Body of pancreas (tissue), 4 donors: ENCODE measurements at regions not wholly inside any gene's neighbourhood (a gene's known extent, or its start where the extent isn't known, plus 50 kb on each side); places are given as distances from the start of the nearest gene placed in this dataset.
A peak's percentile ranks its signal among the peaks of the same experiment; 100 is the strongest.

Experiments used
- ATAC-seq: fragments of 150-250 bp; one replicate; pipeline ENCODE4 v1.9.1; 2016
- DNase-seq, 4 donors: peaks; one replicate each; pipeline ENCODE4 v3.0.0-alpha.2; 2019
- H3K27ac ChIP-seq, 4 donors: fragments of 200-600 bp; sonication (generic); 1 replicate in 3 of 4; 2 replicates in 1 of 4; pipeline versions ENCODE4 v1.5.1 to v1.6.1; 2016 to 2019; ENCODE audit warnings: mild to moderate bottlenecking in 1 of 4, mixed read lengths in 1 of 4, moderate library complexity in 1 of 4
- H3K27me3 ChIP-seq, 2 donors: fragments of 200-600 bp; sonication (generic); one replicate each; pipeline ENCODE4 v1.6.0; 2016; ENCODE audit warnings: mild to moderate bottlenecking in 1 of 2
- H3K36me3 ChIP-seq, 2 donors: fragments of 200-600 bp; sonication (generic); replicated peaks in 1 of 2; 2 replicates each; pipeline ENCODE4 v1.5.1; 2016; ENCODE audit warnings: low read depth in 2 of 2; ENCODE audit not compliant: insufficient read depth in 1 of 2
- H3K4me1 ChIP-seq: fragments of 200-600 bp; sonication (generic); one replicate; pipeline ENCODE4 v1.6.0; 2016
- H3K4me3 ChIP-seq, 2 donors: fragments of 200-600 bp; sonication (generic); 1 replicate in 1 of 2; 2 replicates in 1 of 2; pipeline ENCODE4 v1.5.1; 2016 to 2019
- H3K9me3 ChIP-seq, 3 donors: fragments of 200-600 bp; sonication (generic); 1 replicate in 2 of 3; 2 replicates in 1 of 3; pipeline ENCODE4 v1.5.1; 2016
- CTCF ChIP-seq, 7 experiments: fragments of 450-650 bp in 4 of 7; fragments of 200-600 bp in 3 of 7; sonication (generic) in 3 of 7; IDR thresholded peaks; one replicate each; pipeline ENCODE4 v1.5.1; 2016 to 2019; ENCODE audit warnings: antibody characterized with exemption in 7 of 7
- POLR2A ChIP-seq, 3 donors: fragments of 450-650 bp; IDR thresholded peaks; one replicate each; pipeline ENCODE4 v1.6.1; 2016; ENCODE audit warnings: antibody characterized with exemption in 3 of 3, mild to moderate bottlenecking in 2 of 3
- WGBS, 2 donors: methylation state at CpG; one replicate each; pipeline ENCODE4 v1.1.5; 2017; 5-methylcytosine and 5-hydroxymethylcytosine counted together
- intact Hi-C: fragments of 100-400 bp; cut with DNase I; formaldehyde crosslinking; loops from one replicate; pipeline ENCODE4 v1.15.1; 2023

GRCh38 chrX:82163701-82164100, 961.8 kb downstream of the SH3BGRL start:
- H3K4me3 ChIP-seq: no peak overlapping the region
- H3K36me3 ChIP-seq: no peaks in the 10 kb centered on the region
- no peak for ATAC-seq
- no peaks in the 10 kb centered on the region for H3K4me1 ChIP-seq
- no peaks in the 10 kb centered on the region for H3K27me3 ChIP-seq
- intact Hi-C loops: no loop called here
- H3K27ac ChIP-seq: no peak overlapping the region
- DNase-seq: no peak
- no peaks in the 10 kb centered on the region for H3K9me3 ChIP-seq
- no peak for TF ChIP-seq CTCF (IDR thresholded peaks at IDR 0.05)

DNA sequence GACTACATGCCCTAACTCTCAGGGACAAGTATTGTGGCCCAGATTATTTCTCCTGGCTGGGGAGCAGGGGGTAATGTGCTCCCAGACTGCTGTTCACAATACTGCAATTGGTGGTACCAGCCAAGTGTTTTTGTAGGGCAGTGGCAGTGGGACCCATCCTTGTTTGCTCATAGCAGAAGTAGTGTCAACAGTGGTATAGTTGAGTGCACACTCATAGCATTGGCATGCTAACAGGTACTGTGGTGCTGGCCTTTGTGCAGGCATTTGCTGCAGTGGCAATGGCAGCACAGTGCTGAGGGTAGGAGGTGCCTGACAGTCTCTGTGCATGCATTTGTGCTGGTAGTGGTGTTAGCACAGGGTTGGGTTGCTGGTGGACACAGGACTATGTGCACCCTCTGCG, 995.0 kb downstream of the SH3BGRL start:
- H3K27ac ChIP-seq: no peak overlapping the region
- no peak for DNase-seq
- H3K27me3 ChIP-seq: peaks cover 0 to 2% of the 10 kb centered on the region in 2 donors
- H3K9me3 ChIP-seq: no peaks in the 10 kb centered on the region
- H3K36me3 ChIP-seq: no peaks in the 10 kb centered on the region
- ATAC-seq: no peak
- H3K4me3 ChIP-seq: no peak overlapping the region
- WGBS, 2 donors: no CpG with 5 or more reads among the region's 1 CpG
- no peak for TF ChIP-seq POLR2A (IDR thresholded peaks at IDR 0.05)
- TF ChIP-seq CTCF (IDR thresholded peaks at IDR 0.05): no peak
- intact Hi-C loops: no loop called here
- H3K4me1 ChIP-seq: no peaks in the 10 kb centered on the region

DNA sequence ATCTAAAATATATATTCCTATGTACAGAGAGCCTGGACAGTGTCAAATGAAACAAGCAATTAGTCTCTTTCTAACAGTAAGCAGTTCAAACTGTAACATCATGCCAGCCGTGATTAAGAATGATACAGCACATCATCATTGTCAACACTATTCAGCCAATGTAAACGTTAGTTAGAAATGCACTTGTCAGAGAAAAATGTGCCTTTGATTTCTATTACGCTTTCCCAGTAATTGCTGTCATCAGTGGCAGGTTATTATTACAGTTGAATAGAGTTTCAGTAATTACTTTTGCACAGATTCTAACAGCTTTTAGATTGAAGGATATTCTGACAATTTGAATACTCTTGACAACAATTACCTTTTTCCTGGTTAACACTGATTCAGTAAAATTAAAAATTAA, 1007.1 kb downstream of the SH3BGRL start:
- no peaks in the 10 kb centered on the region for H3K9me3 ChIP-seq
- ATAC-seq (no peak), DNase-seq (no peak)
- H3K4me1 ChIP-seq: no peaks in the 10 kb centered on the region
- no peak overlapping the region for H3K27ac ChIP-seq
- H3K27me3 ChIP-seq: no peaks in the 10 kb centered on the region
- intact Hi-C loops: no loop called here
- 18 to 29% methylated on average over 3 of the region's 3 CpGs for WGBS, 2 donors
- no peaks in the 10 kb centered on the region for H3K36me3 ChIP-seq
- TF ChIP-seq CTCF (IDR thresholded peaks at IDR 0.05) (no peak), POLR2A (IDR thresholded peaks at IDR 0.05) (no peak)
- H3K4me3 ChIP-seq: no peak overlapping the region

DNA sequence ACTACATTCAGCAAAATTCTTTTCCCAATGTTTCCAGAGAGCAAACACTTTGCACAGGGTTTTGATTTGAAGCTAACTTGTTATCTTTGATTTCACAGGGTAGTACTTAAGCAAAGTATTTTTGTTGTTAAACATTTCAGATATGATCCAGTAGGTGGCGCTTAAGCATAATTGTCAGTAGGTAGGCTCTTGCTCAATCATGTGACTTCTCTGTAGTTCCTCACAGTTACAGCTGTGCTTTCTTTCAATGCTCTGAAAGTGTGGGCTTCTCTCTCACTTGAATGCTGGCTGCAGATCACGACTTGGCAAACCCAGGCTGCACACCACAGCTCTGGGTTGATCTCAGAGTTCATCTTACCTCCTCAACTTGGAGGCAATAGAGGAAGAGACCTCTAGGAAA, 1016.5 kb downstream of the SH3BGRL start:
- no peak overlapping the region for H3K4me3 ChIP-seq
- H3K27ac ChIP-seq: no peak overlapping the region
- H3K36me3 ChIP-seq: no peaks in the 10 kb centered on the region
- no peaks in the 10 kb centered on the region for H3K4me1 ChIP-seq
- intact Hi-C loops: no loop called here
- no peaks in the 10 kb centered on the region for H3K27me3 ChIP-seq
- ATAC-seq (peak; percentile 62), DNase-seq (no peak)
- TF ChIP-seq CTCF (IDR thresholded peaks at IDR 0.05): peak in 6 of 7 experiments; percentile 5 to 69 (median 44)
- TF ChIP-seq POLR2A (IDR thresholded peaks at IDR 0.05): no peak
- no peaks in the 10 kb centered on the region for H3K9me3 ChIP-seq
- 7% methylated on average over 2 of the region's 2 CpGs for WGBS, 2 donors

DNA sequence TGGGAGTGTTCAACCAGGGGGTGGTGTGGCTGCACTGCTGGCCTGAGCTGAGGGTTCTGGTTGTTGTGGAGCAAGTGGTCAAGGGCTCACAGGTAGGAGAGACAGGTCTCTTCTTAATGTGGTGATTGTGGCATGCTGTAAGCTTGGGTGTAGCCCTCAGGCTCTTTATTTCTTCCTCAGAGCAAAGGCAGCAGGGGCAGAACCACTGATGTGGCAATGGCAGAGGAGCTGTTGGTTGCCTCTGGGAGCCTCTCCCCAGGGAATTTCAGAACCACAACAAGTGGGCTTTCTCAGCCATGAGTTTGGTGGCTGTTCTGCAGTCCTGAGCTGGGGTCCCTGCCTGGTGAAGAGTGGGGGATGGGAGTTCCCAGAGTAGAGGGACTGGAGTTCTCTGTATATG, 1017.2 kb downstream of the SH3BGRL start:
- no peak for ATAC-seq
- no peak for TF ChIP-seq POLR2A (IDR thresholded peaks at IDR 0.05)
- no peak for TF ChIP-seq CTCF (IDR thresholded peaks at IDR 0.05)
- DNase-seq: no peak
- H3K4me3 ChIP-seq: no peak overlapping the region
- H3K36me3 ChIP-seq: no peaks in the 10 kb centered on the region
- H3K27me3 ChIP-seq: no peaks in the 10 kb centered on the region
- H3K9me3 ChIP-seq: no peaks in the 10 kb centered on the region
- no peak overlapping the region for H3K27ac ChIP-seq
- intact Hi-C loops: no loop called here
- H3K4me1 ChIP-seq: no peaks in the 10 kb centered on the region
